Brain pericyte (primary cell): ENCODE measurements at regions not wholly inside any gene's neighbourhood (a gene's known extent, or its start where the extent isn't known, plus 50 kb on each side); places are given as distances from the start of the nearest gene placed in this dataset.

ENCODE experiments used
- DNase-seq: peaks from one replicate; pipeline ENCODE4 v3.0.0-alpha.2; 2012; ENCODE audit warnings: low read depth, low spot score

GRCh38 chr6:165086814-165087213 lies 222.6 kb downstream of the C6orf118 start:
- no peak for DNase-seq

GRCh38 chr6:165082636-165083035 lies 226.8 kb downstream of the C6orf118 start:
- no peak for DNase-seq

GRCh38 chr6:165081944-165082532 lies 227.4 kb downstream of the C6orf118 start:
- DNase-seq: no peak

GRCh38 chr6:165077876-165078275 lies 231.5 kb downstream of the C6orf118 start:
- no peak for DNase-seq

- no peak for DNase-seq
These were observed 237.5 kb downstream of the C6orf118 start for GRCh38 chr6:165071906-165072305.

- no peak for DNase-seq
These were observed 248.7 kb downstream of the C6orf118 start for GRCh38 chr6:165060720-165061119.

- no peak for DNase-seq
These were observed 250.4 kb downstream of the C6orf118 start for GRCh38 chr6:165059032-165059431.

- DNase-seq: no peak
These were observed 253.1 kb downstream of the C6orf118 start for GRCh38 chr6:165056292-165056691.

- DNase-seq: no peak
These were observed 254.2 kb downstream of the C6orf118 start for GRCh38 chr6:165055231-165055630.

GRCh38 chr6:165052561-165053480 lies 256.6 kb downstream of the C6orf118 start:
- DNase-seq: no peak

GRCh38 chr6:165049362-165049761 lies 260.0 kb downstream of the C6orf118 start:
- no peak for DNase-seq

GRCh38 chr6:165047952-165048351 lies 261.5 kb downstream of the C6orf118 start:
- no peak for DNase-seq

GRCh38 chr6:165045631-165046030 lies 263.8 kb downstream of the C6orf118 start:
- no peak for DNase-seq

- DNase-seq: no peak
These were observed 266.5 kb downstream of the C6orf118 start for GRCh38 chr6:165042912-165043311.

- no peak for DNase-seq
These were observed 269.0 kb downstream of the C6orf118 start for GRCh38 chr6:165040440-165040839.

GRCh38 chr6:165034271-165034741 lies 275.1 kb downstream of the C6orf118 start:
- DNase-seq: no peak

- DNase-seq: no peak
These were observed 277.9 kb downstream of the C6orf118 start for GRCh38 chr6:165031502-165031901.

- no peak for DNase-seq
These were observed 284.4 kb downstream of the C6orf118 start for GRCh38 chr6:165025040-165025439.

GRCh38 chr6:165019681-165020080 lies 289.7 kb downstream of the C6orf118 start:
- no peak for DNase-seq

- DNase-seq: no peak
These were observed 293.7 kb downstream of the C6orf118 start for GRCh38 chr6:165015676-165016075.

GRCh38 chr6:165013701-165014100 lies 295.7 kb downstream of the C6orf118 start:
- no peak for DNase-seq

GRCh38 chr6:165012183-165012582 lies 297.2 kb downstream of the C6orf118 start:
- no peak for DNase-seq
